HG03045 (cell line): ENCODE measurements at regions not wholly inside any gene's neighbourhood (a gene's known extent, or its start where the extent isn't known, plus 50 kb on each side); places are given as distances from the start of the nearest gene placed in this dataset.
A peak's percentile ranks its signal among the peaks of the same experiment; 100 is the strongest.

Experiments
- ATAC-seq: cut with Tn5 transposase; IDR thresholded peaks from one replicate; pipeline ENCODE4 v1.9.1; 2021; ENCODE audit warnings: mild to moderate bottlenecking, moderate library complexity; ENCODE audit not compliant: unreplicated experiment

DNA sequence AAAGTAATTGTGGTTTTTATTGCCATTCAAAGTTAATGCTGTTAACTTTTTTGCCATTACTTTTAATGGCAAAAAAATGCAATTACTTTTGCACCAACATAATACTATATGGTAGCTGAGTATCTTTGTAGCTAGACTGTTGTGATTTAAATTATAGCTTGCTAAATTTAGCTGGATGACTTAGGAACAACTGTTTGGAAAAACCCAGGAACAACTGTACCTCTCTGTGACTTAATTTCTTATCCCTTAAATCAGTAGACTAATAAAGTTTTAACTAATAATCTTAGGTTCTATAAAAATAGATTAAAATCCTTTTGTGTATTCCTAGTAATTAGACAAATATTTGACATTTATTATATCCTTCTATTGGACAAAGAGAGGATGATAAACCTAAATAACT lies 268.2 kb downstream of the TENT5A start:
- ATAC-seq, result no peak

DNA sequence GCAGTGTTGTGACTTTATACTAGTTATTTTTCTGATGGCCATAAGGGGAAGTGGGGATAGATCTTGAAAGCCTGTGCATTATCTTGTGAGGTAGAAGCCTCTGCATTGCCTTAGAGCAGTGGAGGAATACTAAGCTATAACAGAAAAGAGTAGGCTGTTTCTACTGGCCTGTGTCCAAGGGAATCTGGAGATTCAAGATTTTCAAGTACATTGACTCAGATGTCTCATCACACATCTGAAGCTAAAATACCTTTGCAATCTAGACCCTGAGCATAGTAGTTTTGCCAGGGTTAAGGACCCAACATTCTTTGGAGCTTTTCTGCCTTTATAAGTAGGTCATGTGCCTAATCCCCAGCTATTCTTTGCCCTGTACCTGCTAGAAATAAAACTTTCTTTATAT lies 272.3 kb downstream of the TENT5A start:
- no peak for ATAC-seq

GRCh38 chr6:81476881-81477280 lies 275.6 kb downstream of the TENT5A start:
- no peak for ATAC-seq

- no peak for ATAC-seq
Observed at GRCh38 chr6:81475646-81476045, 276.8 kb downstream of the TENT5A start.

DNA sequence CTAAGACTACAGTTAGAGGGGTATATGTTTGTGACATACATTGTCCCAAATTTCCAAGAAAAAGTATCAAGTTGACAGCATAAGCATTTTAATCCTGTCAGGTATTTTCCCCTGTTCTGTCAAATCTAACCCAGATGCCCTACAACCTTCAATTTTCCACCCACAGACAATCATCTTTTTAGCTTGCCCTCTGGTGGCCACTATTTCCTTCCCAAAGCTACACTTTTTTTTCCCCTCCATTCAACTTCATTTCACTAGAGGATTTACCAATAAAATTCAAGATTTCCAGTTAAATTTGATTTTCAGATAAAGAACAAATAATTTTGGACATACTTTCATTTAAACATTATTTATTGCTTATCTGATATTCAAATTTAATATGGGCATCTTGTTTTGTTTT lies 286.6 kb downstream of the TENT5A start:
- no peak for ATAC-seq

DNA sequence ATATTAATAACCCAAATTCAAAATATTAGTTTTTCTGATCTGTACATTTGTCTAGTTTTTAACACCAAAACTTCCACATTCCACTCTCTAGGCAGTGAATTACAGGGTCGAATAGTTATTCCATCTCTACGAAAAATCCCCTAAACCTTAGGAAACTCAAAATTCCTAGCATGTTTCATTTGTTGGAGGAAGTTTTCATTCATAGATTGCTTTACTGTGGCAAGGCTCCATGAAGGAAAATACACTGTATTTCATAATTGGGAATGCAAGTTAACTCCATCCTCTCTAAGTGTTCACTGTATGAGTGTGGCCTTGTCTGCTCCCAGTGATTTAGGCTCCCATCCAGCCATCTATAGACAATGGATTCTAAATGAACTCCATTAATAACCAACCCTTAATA lies 296.1 kb downstream of the TENT5A start:
- no peak for ATAC-seq

DNA sequence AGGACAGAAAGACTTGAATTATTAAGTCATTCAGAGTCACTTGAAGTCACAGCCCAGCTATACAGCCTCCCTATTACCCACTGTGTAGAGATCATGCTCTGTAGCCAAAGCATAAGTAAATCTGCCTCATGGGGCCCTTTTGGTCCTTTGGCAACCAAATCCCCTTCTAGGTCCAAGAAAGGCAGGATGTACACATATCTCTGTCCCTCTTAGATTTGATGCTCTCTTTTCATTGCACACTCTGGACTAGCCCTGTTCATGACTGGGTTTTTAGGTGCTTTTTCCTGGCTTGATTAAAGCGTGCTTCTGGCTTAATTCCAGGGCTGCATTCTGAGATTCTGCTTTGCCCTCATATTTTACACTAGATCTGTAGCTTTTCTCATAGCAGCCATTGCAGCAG lies 296.8 kb downstream of the TENT5A start:
- ATAC-seq, result no peak

DNA sequence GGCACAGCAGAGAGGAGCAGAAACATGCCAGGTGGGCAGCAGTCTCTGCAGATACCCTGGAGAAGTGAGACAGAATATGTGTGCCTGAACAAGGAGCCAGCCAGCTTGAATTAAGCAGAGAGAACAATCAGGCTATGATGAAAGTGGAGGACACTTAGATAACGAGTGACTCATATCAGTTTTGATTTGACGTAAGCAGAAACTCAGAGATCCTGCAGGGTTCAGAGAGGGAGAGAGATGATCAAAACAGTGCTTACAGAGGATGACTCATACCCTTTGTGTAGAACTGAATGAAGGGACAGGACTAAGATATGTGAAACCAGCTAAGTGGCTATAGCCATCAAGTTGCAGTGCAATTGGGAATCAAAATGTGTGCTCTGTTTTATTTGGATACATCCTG lies 300.7 kb downstream of the TENT5A start:
- ATAC-seq, result peak; percentile 62

- ATAC-seq, result no peak
Observed at GRCh38 chr6:81450180-81450579, 302.3 kb downstream of the TENT5A start.

- no peak for ATAC-seq
Observed at GRCh38 chr6:81446509-81446908, 306.0 kb downstream of the TENT5A start.

DNA sequence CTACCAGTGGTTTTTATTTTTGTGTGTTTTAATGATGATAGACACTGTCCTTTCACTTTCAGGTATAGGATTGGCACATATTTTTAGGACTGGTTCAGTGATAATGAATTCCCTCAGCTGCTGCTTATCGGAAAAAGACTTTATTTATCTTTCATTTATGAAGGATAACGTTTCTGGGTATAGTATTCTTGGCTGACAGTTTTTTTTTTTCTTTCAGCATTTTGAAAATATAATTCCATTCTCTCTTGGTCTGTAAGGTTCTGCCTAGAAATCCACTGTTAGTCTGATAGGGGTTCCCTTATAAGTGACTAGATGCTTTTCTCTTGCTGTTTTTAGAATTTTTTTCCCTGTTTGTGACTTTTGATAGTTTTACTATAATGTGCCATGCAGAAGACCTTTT lies 313.1 kb downstream of the TENT5A start:
- ATAC-seq, result no peak

DNA sequence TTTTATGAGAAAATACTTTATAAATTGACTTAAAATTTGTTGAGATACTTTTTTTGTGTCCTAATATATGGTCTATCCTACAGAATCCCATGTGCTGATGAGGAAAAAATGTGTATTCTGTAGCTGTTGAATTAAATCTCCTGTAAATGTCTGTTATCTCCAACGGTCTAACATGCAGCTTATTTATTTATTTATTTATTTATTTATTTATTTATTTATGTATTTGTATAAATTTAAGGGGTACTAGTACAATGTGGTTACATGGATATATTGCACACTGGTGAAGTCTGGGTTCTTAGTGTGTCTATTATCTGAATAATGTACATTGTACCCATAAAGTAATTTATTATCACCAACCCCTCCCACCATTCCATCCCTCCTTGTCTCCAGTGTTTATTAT lies 315.5 kb downstream of the TENT5A start:
- no peak for ATAC-seq

DNA sequence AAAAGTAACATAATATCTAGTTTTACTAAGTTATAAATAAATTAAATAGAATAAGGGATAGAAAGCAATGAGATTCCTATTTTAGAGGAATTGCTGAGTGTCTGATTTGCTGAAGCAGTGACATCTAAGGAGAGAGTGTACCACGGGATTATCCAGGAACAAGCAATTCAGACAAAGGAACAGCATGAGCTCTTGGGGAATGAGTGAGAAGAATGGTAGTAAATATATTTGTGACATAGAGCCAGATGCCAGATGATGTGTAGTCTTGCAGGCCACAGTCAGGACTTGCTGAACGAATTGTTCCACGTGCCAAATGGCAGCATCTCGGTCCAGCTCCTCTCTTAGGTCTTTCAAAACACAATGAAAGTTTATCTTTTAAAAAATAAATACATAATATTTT lies 339.2 kb downstream of the TENT5A start:
- ATAC-seq, result no peak

GRCh38 chr6:81401970-81402690 lies 350.4 kb downstream of the TENT5A start:
- no peak for ATAC-seq

- ATAC-seq, result no peak
Observed at GRCh38 chr6:81396916-81397315, 355.6 kb downstream of the TENT5A start.

GRCh38 chr6:81387163-81387562 lies 365.3 kb downstream of the TENT5A start:
- ATAC-seq, result no peak

- ATAC-seq, result no peak
Observed at GRCh38 chr6:81384921-81385320, 367.6 kb downstream of the TENT5A start.

GRCh38 chr6:81383472-81383871 lies 369.0 kb downstream of the TENT5A start:
- no peak for ATAC-seq

GRCh38 chr6:81382852-81383251 lies 369.6 kb downstream of the TENT5A start:
- no peak for ATAC-seq

- no peak for ATAC-seq
Observed at GRCh38 chr6:81381382-81381916, 371.0 kb downstream of the TENT5A start.

DNA sequence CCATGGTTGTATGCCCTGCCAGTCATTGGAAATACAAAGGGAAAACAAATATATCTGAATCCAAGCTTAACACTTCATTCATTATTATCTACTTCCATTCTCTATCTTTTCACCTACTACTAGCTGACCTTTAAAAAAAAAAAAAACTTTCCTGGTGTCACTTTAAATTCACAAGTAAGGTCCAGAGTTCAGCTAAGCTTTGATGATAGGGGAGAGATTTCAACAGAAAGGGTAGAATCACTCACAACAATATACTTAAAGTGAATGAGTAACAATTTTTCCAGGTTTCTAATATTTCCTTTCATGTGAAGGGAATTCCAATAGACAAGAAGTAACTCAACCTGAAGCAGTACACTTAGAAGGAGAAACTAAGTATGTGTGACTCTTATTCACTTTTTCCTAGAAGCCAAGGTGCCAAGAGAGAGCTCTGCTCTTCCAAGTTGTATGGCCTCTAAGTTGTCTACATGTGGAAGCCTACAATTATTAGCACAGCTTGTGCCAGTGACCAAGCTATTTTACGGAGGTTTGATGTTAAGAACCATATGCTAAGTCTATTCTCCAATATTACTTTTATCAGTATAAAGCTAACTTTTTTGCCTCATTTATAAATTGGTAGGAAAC lies 371.7 kb downstream of the TENT5A start:
- ATAC-seq, result no peak

- no peak for ATAC-seq
Observed at GRCh38 chr6:81376745-81377144, 375.7 kb downstream of the TENT5A start.

DNA sequence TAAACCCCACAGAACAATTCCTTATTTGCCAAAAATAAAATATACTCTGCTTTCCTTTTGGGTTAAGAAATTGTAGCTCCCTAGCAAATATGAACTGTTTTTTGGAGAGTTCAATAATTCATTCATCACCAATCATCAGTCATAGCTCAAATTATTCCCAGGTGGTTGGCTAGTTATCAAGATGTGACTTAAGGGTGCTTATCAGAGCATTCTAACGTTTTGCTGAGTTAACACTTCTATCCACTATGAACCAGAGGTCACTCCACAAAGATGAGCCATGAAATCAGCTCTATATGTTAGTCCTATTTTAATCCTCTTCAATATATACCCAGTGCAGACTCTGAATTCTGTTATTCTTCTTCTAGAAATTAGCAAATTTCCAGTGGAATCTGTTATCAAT lies 379.1 kb downstream of the TENT5A start:
- ATAC-seq, result no peak
